ENCODE measurements at regions not wholly inside any gene's neighbourhood (a gene's known extent, or its start where the extent isn't known, plus 50 kb on each side); places are given as distances from the start of the nearest gene placed in this dataset.
"Not testable (repeated sequence)": the region's sequence is repeated elsewhere in the genome, so short reads cannot be mapped to it uniquely, and the experiment has no call there.

GRCh38 chr22:25409240-25409639, 155.2 kb upstream of the GRK3 start:
- no peaks in the 10 kb centered on the region for H3K36me3 ChIP-seq (ENCODE audit: control insufficient read depth in 1 of 2, insufficient read depth in 2 of 2, low read length in 2 of 2)
- H3K27ac ChIP-seq (ENCODE audit: low read depth, low read length), result no peak overlapping the region
- H3K18ac ChIP-seq (ENCODE audit: low read length), result no peak overlapping the region
- H3K9me3 ChIP-seq (ENCODE audit: insufficient read depth, low read depth, low read length), result peaks cover 5% of the 10 kb centered on the region
- no peak overlapping the region for H3K4me3 ChIP-seq (ENCODE audit: low read depth, low read length)
- no peak overlapping the region for H4K8ac ChIP-seq (ENCODE audit: low read depth, low read length)
- peaks cover 2% of the 10 kb centered on the region for H3K79me1 ChIP-seq (ENCODE audit: low read length)
- no peak overlapping the region for H2AK5ac ChIP-seq (ENCODE audit: low read length)
- no peak overlapping the region for H3K14ac ChIP-seq (ENCODE audit: low read length)
- no peak overlapping the region for H3K4ac ChIP-seq (ENCODE audit: low read depth, low read length)
- H2AFZ ChIP-seq (ENCODE audit: insufficient read depth, low read length, poor library complexity), result no peak overlapping the region
- no peak overlapping the region for H3K4me2 ChIP-seq (ENCODE audit: low read length)
- no peak for DNase-seq
- H2BK12ac ChIP-seq (ENCODE audit: low read length), result no peak overlapping the region
- no peak overlapping the region for H3K9ac ChIP-seq (ENCODE audit: low read length)
- no peak overlapping the region for H2BK5ac ChIP-seq (ENCODE audit: low read depth, low read length, poor library complexity)
- H2BK120ac ChIP-seq (ENCODE audit: insufficient read depth, low read length, poor library complexity), result no peak overlapping the region
- no peak overlapping the region for H4K91ac ChIP-seq (ENCODE audit: low read depth, low read length)
- H4K12ac ChIP-seq (ENCODE audit: low read depth, low read length), result no peak overlapping the region
- no peak overlapping the region for H3K23ac ChIP-seq (ENCODE audit: low read length)
- H3K27me3 ChIP-seq (ENCODE audit: insufficient read depth, low read length), result no peaks in the 10 kb centered on the region
- no CpG with 5 or more reads among the region's 3 CpGs for WGBS (ENCODE audit: extremely low coverage, insufficient coverage, insufficient read length)
- H3K4me1 ChIP-seq (ENCODE audit: control insufficient read depth in 1 of 2, insufficient read depth in 2 of 2, low read length in 2 of 2), result peaks cover 0 to 6% of the 10 kb centered on the region in 2 experiments
- peaks cover 3% of the 10 kb centered on the region for H3K79me2 ChIP-seq (ENCODE audit: control insufficient read depth, insufficient read depth, low read length, poor library complexity)

- Histone ChIP-seq H3K27me3 (ENCODE audit: insufficient read depth, low read length) (no peaks in the 10 kb centered on the region), H3K36me3 (ENCODE audit: control insufficient read depth in 1 of 2, insufficient read depth in 2 of 2, low read length in 2 of 2) (no peaks in the 10 kb centered on the region)
Measured at GRCh38 chr22:25410849-25411248, 153.6 kb upstream of the GRK3 start.

GRCh38 chr22:25413620-25414019, 150.9 kb upstream of the GRK3 start:
- no peak overlapping the region for H3K27ac ChIP-seq (ENCODE audit: low read depth, low read length)
- H3K4me2 ChIP-seq (ENCODE audit: low read length), result no peak overlapping the region
- no peak overlapping the region for H3K9ac ChIP-seq (ENCODE audit: low read length)
- no peak overlapping the region for H4K91ac ChIP-seq (ENCODE audit: low read depth, low read length)
- H3K79me1 ChIP-seq (ENCODE audit: low read length), result no peaks in the 10 kb centered on the region
- no peak overlapping the region for H4K8ac ChIP-seq (ENCODE audit: low read depth, low read length)
- WGBS (ENCODE audit: extremely low coverage, insufficient coverage, insufficient read length), result no CpG with 5 or more reads among the region's 1 CpG
- H3K4me1 ChIP-seq (ENCODE audit: control insufficient read depth in 1 of 2, insufficient read depth in 2 of 2, low read length in 2 of 2), result no peaks in the 10 kb centered on the region
- no peaks in the 10 kb centered on the region for H3K36me3 ChIP-seq (ENCODE audit: control insufficient read depth in 1 of 2, insufficient read depth in 2 of 2, low read length in 2 of 2)
- no peak overlapping the region for H2AFZ ChIP-seq (ENCODE audit: insufficient read depth, low read length, poor library complexity)
- H3K4ac ChIP-seq (ENCODE audit: low read depth, low read length), result no peak overlapping the region
- no peaks in the 10 kb centered on the region for H3K27me3 ChIP-seq (ENCODE audit: insufficient read depth, low read length)
- no peak overlapping the region for H4K12ac ChIP-seq (ENCODE audit: low read depth, low read length)
- H3K9me3 ChIP-seq (ENCODE audit: insufficient read depth, low read depth, low read length), result peaks cover 5% of the 10 kb centered on the region
- no peak overlapping the region for H3K18ac ChIP-seq (ENCODE audit: low read length)
- H2BK5ac ChIP-seq (ENCODE audit: low read depth, low read length, poor library complexity), result no peak overlapping the region
- H3K79me2 ChIP-seq (ENCODE audit: control insufficient read depth, insufficient read depth, low read length, poor library complexity), result no peaks in the 10 kb centered on the region
- no peak overlapping the region for H3K23ac ChIP-seq (ENCODE audit: low read length)
- H3K14ac ChIP-seq (ENCODE audit: low read length), result no peak overlapping the region
- H2AK5ac ChIP-seq (ENCODE audit: low read length), result no peak overlapping the region
- no peak overlapping the region for H2BK12ac ChIP-seq (ENCODE audit: low read length)
- H3K4me3 ChIP-seq (ENCODE audit: low read depth, low read length), result no peak overlapping the region
- DNase-seq, result no peak
- no peak overlapping the region for H2BK120ac ChIP-seq (ENCODE audit: insufficient read depth, low read length, poor library complexity)

More at GRCh38 chr22:25410849-25411248, 153.6 kb upstream of the GRK3 start:
- Histone ChIP-seq H4K8ac (ENCODE audit: low read depth, low read length) (no peak overlapping the region), H3K9ac (ENCODE audit: low read length) (no peak overlapping the region), H3K4me3 (ENCODE audit: low read depth, low read length) (no peak overlapping the region), H2BK5ac (ENCODE audit: low read depth, low read length, poor library complexity) (no peak overlapping the region), H3K27ac (ENCODE audit: low read depth, low read length) (no peak overlapping the region), H2AFZ (ENCODE audit: insufficient read depth, low read length, poor library complexity) (no peak overlapping the region), H4K12ac (ENCODE audit: low read depth, low read length) (no peak overlapping the region), H3K79me1 (ENCODE audit: low read length) (no peaks in the 10 kb centered on the region), H4K91ac (ENCODE audit: low read depth, low read length) (no peak overlapping the region), H3K4ac (ENCODE audit: low read depth, low read length) (no peak overlapping the region), H3K18ac (ENCODE audit: low read length) (no peak overlapping the region), H3K9me3 (ENCODE audit: insufficient read depth, low read depth, low read length) (peaks cover 5% of the 10 kb centered on the region), H3K14ac (ENCODE audit: low read length) (no peak overlapping the region), H2BK12ac (ENCODE audit: low read length) (no peak overlapping the region), H3K79me2 (ENCODE audit: control insufficient read depth, insufficient read depth, low read length, poor library complexity) (no peaks in the 10 kb centered on the region), H2BK120ac (ENCODE audit: insufficient read depth, low read length, poor library complexity) (no peak overlapping the region), H3K23ac (ENCODE audit: low read length) (no peak overlapping the region), H3K4me1 (ENCODE audit: control insufficient read depth in 1 of 2, insufficient read depth in 2 of 2, low read length in 2 of 2) (no peaks in the 10 kb centered on the region), H3K4me2 (ENCODE audit: low read length) (no peak overlapping the region), H2AK5ac (ENCODE audit: low read length) (no peak overlapping the region)
- no CpG with 5 or more reads among the region's 4 CpGs for WGBS (ENCODE audit: extremely low coverage, insufficient coverage, insufficient read length)
- DNase-seq, result no peak

GRCh38 chr22:25415731-25416130, 148.7 kb upstream of the GRK3 start:
- WGBS (ENCODE audit: extremely low coverage, insufficient coverage, insufficient read length), result no CpG with 5 or more reads among the region's 4 CpGs
- H3K27ac ChIP-seq (ENCODE audit: low read depth, low read length); H3K79me1 ChIP-seq (ENCODE audit: low read length); H4K91ac ChIP-seq (ENCODE audit: low read depth, low read length); H3K79me2 ChIP-seq (ENCODE audit: control insufficient read depth, insufficient read depth, low read length, poor library complexity); H3K23ac ChIP-seq (ENCODE audit: low read length); DNase-seq; H3K14ac ChIP-seq (ENCODE audit: low read length); H4K12ac ChIP-seq (ENCODE audit: low read depth, low read length); H3K4me1 ChIP-seq (ENCODE audit: control insufficient read depth in 1 of 2, insufficient read depth in 2 of 2, low read length in 2 of 2); H4K8ac ChIP-seq (ENCODE audit: low read depth, low read length); H2BK12ac ChIP-seq (ENCODE audit: low read length); H3K18ac ChIP-seq (ENCODE audit: low read length); H2AK5ac ChIP-seq (ENCODE audit: low read length); H2AFZ ChIP-seq (ENCODE audit: insufficient read depth, low read length, poor library complexity); H2BK5ac ChIP-seq (ENCODE audit: low read depth, low read length, poor library complexity); H3K9me3 ChIP-seq (ENCODE audit: insufficient read depth, low read depth, low read length); H3K4ac ChIP-seq (ENCODE audit: low read depth, low read length); H3K4me3 ChIP-seq (ENCODE audit: low read depth, low read length); H3K36me3 ChIP-seq (ENCODE audit: control insufficient read depth in 1 of 2, insufficient read depth in 2 of 2, low read length in 2 of 2); H3K4me2 ChIP-seq (ENCODE audit: low read length); H2BK120ac ChIP-seq (ENCODE audit: insufficient read depth, low read length, poor library complexity); H3K9ac ChIP-seq (ENCODE audit: low read length): not testable (repeated sequence)
- H3K27me3 ChIP-seq (ENCODE audit: insufficient read depth, low read length), result peaks cover 11% of the 10 kb centered on the region

Data from trophoblast cell (in vitro differentiated cells and primary cell).